ENCODE measurements at regions not wholly inside any gene's neighbourhood (a gene's known extent, or its start where the extent isn't known, plus 50 kb on each side); places are given as distances from the start of the nearest gene placed in this dataset.

DNA sequence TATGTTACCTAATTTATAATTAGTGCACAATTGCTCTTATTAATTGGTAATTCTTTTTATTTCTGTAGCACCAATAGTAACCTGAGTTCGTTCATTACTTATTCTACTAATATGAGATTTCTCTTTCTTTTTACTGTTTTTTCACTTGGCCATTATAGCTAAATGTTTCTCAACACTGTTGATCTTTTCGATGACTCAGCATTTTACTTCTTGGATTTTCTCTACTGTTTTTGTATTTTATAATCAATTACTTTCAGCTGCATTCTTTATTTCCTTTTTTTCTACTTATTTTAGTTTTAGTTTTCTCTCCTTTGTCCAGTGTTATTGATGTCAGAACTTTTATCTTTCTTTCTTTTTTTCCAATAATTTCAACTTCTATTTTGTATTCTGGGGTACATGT, 589.4 kb upstream of the SOX11 start:
- TF ChIP-seq, protein P1, sequence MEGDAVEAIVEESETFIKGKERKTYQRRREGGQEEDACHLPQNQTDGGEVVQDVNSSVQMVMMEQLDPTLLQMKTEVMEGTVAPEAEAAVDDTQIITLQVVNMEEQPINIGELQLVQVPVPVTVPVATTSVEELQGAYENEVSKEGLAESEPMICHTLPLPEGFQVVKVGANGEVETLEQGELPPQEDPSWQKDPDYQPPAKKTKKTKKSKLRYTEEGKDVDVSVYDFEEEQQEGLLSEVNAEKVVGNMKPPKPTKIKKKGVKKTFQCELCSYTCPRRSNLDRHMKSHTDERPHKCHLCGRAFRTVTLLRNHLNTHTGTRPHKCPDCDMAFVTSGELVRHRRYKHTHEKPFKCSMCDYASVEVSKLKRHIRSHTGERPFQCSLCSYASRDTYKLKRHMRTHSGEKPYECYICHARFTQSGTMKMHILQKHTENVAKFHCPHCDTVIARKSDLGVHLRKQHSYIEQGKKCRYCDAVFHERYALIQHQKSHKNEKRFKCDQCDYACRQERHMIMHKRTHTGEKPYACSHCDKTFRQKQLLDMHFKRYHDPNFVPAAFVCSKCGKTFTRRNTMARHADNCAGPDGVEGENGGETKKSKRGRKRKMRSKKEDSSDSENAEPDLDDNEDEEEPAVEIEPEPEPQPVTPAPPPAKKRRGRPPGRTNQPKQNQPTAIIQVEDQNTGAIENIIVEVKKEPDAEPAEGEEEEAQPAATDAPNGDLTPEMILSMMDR (IDR thresholded peaks at IDR 0.05) = no peak
- no peak for TF ChIP-seq ZFX (IDR thresholded peaks at IDR 0.05; ENCODE audit: borderline replicate concordance)
